Choroid plexus epithelial cell (primary cell): ENCODE measurements at regions not wholly inside any gene's neighbourhood (a gene's known extent, or its start where the extent isn't known, plus 50 kb on each side); places are given as distances from the start of the nearest gene placed in this dataset.
"Not testable (repeated sequence)": the region's sequence is repeated elsewhere in the genome, so short reads cannot be mapped to it uniquely, and the experiment has no call there.

Source experiments
- DNase-seq: peaks from one replicate; pipeline ENCODE4 v3.0.0-alpha.2; 2010; ENCODE audit warnings: low read depth
- H3K4me3 ChIP-seq: 2 replicates; pipeline ENCODE4 v1.5.1; 2011; ENCODE audit warnings: low read depth, mild to moderate bottlenecking, control low read depth, low read length, moderate library complexity
- CTCF ChIP-seq: conservative IDR thresholded peaks from 2 replicates; pipeline ENCODE4 v1.5.1; 2011; ENCODE audit warnings: low read depth, mild to moderate bottlenecking, control low read depth, inconsistent platforms, low read length, moderate library complexity

DNA sequence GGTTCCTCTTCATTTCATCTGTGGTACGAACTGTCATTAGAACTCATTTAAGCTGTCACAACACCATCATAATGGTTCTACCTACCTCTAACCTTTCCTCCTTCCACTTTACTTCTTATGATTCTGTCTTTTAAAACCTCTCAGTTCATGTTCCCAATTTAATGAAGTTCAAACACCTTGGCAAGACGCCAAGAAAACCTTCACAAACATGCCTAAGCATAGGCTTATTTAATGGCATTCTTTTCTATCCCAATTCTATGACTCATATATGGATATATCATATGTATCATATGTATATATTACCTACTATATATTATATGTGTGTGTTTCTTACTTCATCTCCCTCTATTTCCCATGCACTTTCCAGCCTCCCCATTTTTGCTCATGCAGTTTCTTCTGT, 283.4 kb upstream of the TBX18 start:
- peak; percentile 7 for DNase-seq
- no peak overlapping the region for H3K4me3 ChIP-seq
- TF ChIP-seq CTCF = no peak

DNA sequence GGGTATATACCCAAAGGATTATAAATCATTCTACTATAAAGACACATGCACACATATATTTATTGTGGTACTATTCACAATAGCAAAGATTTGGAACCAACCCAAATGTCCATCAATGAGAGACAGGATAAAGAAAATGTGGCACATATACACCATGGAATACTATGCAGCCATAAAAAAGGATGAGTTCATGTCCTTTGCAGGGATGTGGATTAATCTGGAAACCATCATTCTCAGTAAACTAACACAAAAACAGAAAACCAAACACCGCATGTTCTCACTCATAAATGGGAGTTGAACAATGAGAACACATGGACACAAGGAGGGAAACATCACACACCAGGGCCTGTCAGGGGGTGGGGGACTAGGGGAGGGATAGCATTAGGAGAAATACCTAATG, 281.4 kb upstream of the TBX18 start:
- not testable (repeated sequence) for DNase-seq, H3K4me3 ChIP-seq

- no peak overlapping the region for H3K4me3 ChIP-seq
- DNase-seq = peak; percentile 4
- TF ChIP-seq CTCF = no peak
Measured at GRCh38 chr6:85044361-85044760, 280.0 kb upstream of the TBX18 start.

- TF ChIP-seq CTCF = no peak
- DNase-seq = peak; percentile 18
- H3K4me3 ChIP-seq = no peak overlapping the region
Measured at GRCh38 chr6:85041376-85041775, 277.0 kb upstream of the TBX18 start.

DNA sequence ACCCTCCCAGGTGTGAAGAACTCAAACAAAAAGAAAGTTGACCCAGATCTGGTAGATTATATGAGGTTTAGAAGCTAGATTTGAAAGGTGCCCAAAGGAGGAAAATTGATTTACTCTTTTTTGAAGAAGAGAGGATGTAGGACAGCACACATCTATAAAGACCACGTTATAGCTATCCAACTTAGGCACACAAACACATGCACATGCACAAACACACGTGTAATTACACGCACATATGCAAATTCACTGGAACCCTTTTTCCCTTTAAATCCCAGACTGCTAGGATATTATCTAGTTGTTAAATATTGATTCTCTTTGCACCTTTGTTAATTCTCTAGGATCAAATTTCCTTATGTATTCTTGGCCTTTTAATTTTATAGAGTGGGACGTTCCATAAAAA, 272.8 kb upstream of the TBX18 start:
- H3K4me3 ChIP-seq = no peak overlapping the region
- TF ChIP-seq CTCF = no peak
- no peak for DNase-seq

DNA sequence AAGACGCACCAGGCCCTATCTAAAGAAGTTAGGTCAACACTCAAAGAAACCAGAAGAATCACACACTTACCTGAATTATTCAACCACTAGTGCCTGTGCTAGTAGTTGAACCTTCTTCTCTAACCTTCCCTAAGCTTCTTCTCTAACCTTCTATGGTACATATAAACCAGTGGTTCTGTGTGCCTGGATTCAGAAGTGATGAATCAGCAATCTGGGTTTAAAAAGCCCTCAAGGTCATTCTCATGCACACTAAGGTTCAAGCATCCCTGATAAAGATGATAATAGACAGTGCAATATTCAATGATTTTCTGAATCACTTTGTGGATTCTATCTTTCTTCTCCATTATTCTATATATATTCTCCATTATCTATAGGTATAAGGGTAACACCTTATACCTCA, 271.4 kb upstream of the TBX18 start:
- TF ChIP-seq CTCF = no peak
- no peak for DNase-seq
- no peak overlapping the region for H3K4me3 ChIP-seq

GRCh38 chr6:85033547-85033946, 269.1 kb upstream of the TBX18 start:
- TF ChIP-seq CTCF = no peak
- H3K4me3 ChIP-seq = no peak overlapping the region
- no peak for DNase-seq

DNA sequence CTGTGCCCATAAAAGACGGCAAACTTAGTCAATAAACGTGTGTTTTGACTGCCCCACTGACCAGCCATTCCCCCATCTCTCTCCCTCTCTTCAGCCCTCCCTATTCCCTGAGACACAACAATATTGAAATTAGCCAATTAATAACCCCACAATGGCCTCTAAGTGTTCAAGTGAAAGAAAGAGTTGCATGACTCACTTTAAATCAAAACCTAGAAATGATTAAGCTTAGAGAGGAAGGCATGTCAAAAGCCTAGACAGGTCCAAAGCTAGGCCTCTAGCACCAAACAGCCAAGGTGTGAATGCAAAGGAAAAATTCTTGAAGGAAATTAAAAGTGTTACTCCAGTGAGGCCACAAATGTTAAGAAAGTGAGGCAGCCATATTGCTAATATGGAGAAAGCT, 261.6 kb upstream of the TBX18 start:
- no peak for DNase-seq
- no peak for TF ChIP-seq CTCF
- no peak overlapping the region for H3K4me3 ChIP-seq
